CD8-positive, alpha-beta memory T cell (primary cell): ENCODE measurements at regions not wholly inside any gene's neighbourhood (a gene's known extent, or its start where the extent isn't known, plus 50 kb on each side); places are given as distances from the start of the nearest gene placed in this dataset.

Experiments
- CTCF ChIA-PET: fragments of 350-600 bp; sonication (Branson Sonifier 250); formaldehyde crosslinking; loops from one replicate; lab custom pipeline; 2021; ENCODE audit warnings: antibody characterized with exemption; lab: Charles Lee
- POLR2A ChIA-PET: fragments of 350-600 bp; sonication (Branson Sonifier 250); formaldehyde crosslinking; loops from one replicate; lab custom pipeline; 2021; ENCODE audit warnings: antibody characterized with exemption; lab: Charles Lee
- DNase-seq, 5 donors: peaks; one replicate each; pipeline versions ENCODE4 v3.0.0 to v3.0.0-alpha.2; 2020 to 2022; ENCODE audit warnings: mixed read lengths in 1 of 5
- H3K27ac ChIP-seq: one replicate; pipeline ENCODE4 v1.7.0; 2013; ENCODE audit warnings: low read depth, mild to moderate bottlenecking, low read length, moderate library complexity
- H3K27me3 ChIP-seq: 2 replicates; pipeline ENCODE4 v1.7.0; 2013; ENCODE audit warnings: low read length, mild to moderate bottlenecking; ENCODE audit not compliant: insufficient read depth, poor library complexity, severe bottlenecking
- H3K36me3 ChIP-seq: 2 replicates; pipeline ENCODE4 v1.7.0; 2013; ENCODE audit warnings: mild to moderate bottlenecking, low read length, moderate library complexity; ENCODE audit not compliant: insufficient read depth
- H3K4me1 ChIP-seq: 2 replicates; pipeline ENCODE4 v1.7.0; 2013; ENCODE audit warnings: mild to moderate bottlenecking, low read length, moderate library complexity; ENCODE audit not compliant: insufficient read depth
- H3K4me3 ChIP-seq: 2 replicates; pipeline ENCODE4 v1.7.0; 2013; ENCODE audit warnings: mild to moderate bottlenecking, low read length
- H3K9me3 ChIP-seq: 2 replicates; pipeline ENCODE4 v1.7.0; 2013; ENCODE audit warnings: mild to moderate bottlenecking, low read length
- H3K27ac Mint-ChIP-seq, 8 donors: one replicate each; pipeline ENCODE4 v1.8.0; 2020 to 2021; ENCODE audit warnings: mixed read lengths in 8 of 8, mild to moderate bottlenecking in 6 of 8, inconsistent platforms in 3 of 8, moderate library complexity in 3 of 8
- H3K27me3 Mint-ChIP-seq, 2 donors: one replicate each; pipeline ENCODE4 v1.8.0; 2020 to 2021; ENCODE audit warnings: mixed read lengths in 2 of 2, mild to moderate bottlenecking in 1 of 2, moderate library complexity in 1 of 2
- H3K36me3 Mint-ChIP-seq, 3 donors: one replicate each; pipeline ENCODE4 v1.8.0; 2020 to 2021; ENCODE audit warnings: mixed read lengths in 3 of 3, inconsistent platforms in 1 of 3, mild to moderate bottlenecking in 1 of 3
- H3K4me1 Mint-ChIP-seq, 3 donors: one replicate each; pipeline ENCODE4 v1.8.0; 2020 to 2021; ENCODE audit warnings: mixed read lengths in 3 of 3, inconsistent platforms in 1 of 3, mild to moderate bottlenecking in 1 of 3
- H3K4me3 Mint-ChIP-seq, 7 donors: one replicate each; pipeline ENCODE4 v1.8.0; 2020 to 2021; ENCODE audit warnings: mixed read lengths in 7 of 7, mild to moderate bottlenecking in 6 of 7, moderate library complexity in 4 of 7, inconsistent platforms in 2 of 7
- H3K9me3 Mint-ChIP-seq, 5 donors: one replicate each; pipeline ENCODE4 v1.8.0; 2020 to 2022; ENCODE audit warnings: mixed read lengths in 5 of 5, mild to moderate bottlenecking in 3 of 5, moderate library complexity in 2 of 5, inconsistent platforms in 1 of 5

GRCh38 chr5:112563169-112563826, 144.2 kb upstream of the EPB41L4A start:
- H3K36me3 ChIP-seq, result no peaks in the 10 kb centered on the region
- Mint-ChIP-seq H3K36me3 (peaks cover 0 to 10% (median 0%) of the 10 kb centered on the region in 3 donors), H3K27ac (no peak overlapping the region), H3K4me3 (no peak overlapping the region), H3K9me3 (peaks cover 7 to 18% (median 12%) of the 10 kb centered on the region in 5 donors), H3K4me1 (no peaks in the 10 kb centered on the region), H3K27me3 (peaks cover 4 to 15% of the 10 kb centered on the region in 2 donors)
- no peak overlapping the region for H3K27ac ChIP-seq
- no peaks in the 10 kb centered on the region for H3K4me1 ChIP-seq
- no peaks in the 10 kb centered on the region for H3K9me3 ChIP-seq
- POLR2A ChIA-PET, result no interaction called here
- H3K4me3 ChIP-seq, result no peak overlapping the region
- H3K27me3 ChIP-seq, result no peaks in the 10 kb centered on the region
- no peak for DNase-seq
- CTCF ChIA-PET, result no interaction called here

DNA sequence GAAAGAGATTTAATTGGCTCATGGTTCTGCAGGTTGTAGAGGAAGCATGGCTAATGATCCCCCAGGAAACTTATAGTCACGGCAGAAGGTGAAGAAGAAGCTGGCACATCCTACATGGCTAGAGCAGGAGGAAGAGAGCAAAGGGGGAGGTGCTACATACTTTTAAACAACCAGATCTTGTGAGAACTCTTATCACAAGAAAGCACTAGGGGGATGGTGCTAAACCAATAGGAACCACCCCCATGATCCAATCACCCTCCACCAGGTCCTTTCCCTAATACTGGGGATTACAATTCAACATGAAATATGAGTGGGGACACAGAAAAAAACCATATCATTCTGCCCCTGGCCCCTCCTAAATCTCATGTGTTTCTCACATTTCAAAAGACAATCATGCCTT, 147.2 kb upstream of the EPB41L4A start:
- CTCF ChIA-PET, result no interaction called here
- Histone ChIP-seq H3K9me3 (no peaks in the 10 kb centered on the region), H3K4me1 (no peaks in the 10 kb centered on the region), H3K27me3 (no peaks in the 10 kb centered on the region), H3K36me3 (no peaks in the 10 kb centered on the region), H3K4me3 (no peak overlapping the region), H3K27ac (no peak overlapping the region)
- Mint-ChIP-seq H3K27ac (no peak overlapping the region), H3K9me3 (peaks cover 7 to 18% (median 12%) of the 10 kb centered on the region in 5 donors), H3K4me1 (no peaks in the 10 kb centered on the region), H3K27me3 (peaks cover 6 to 10% of the 10 kb centered on the region in 2 donors), H3K36me3 (peaks cover 0 to 10% (median 0%) of the 10 kb centered on the region in 3 donors), H3K4me3 (no peak overlapping the region)
- POLR2A ChIA-PET, result no interaction called here
- DNase-seq, result no peak

- no peak overlapping the region for H3K27ac ChIP-seq
- no peaks in the 10 kb centered on the region for H3K4me1 ChIP-seq
- no peak for DNase-seq
- H3K4me3 Mint-ChIP-seq, result no peak overlapping the region
- POLR2A ChIA-PET, result no interaction called here
- H3K36me3 Mint-ChIP-seq, result no peaks in the 10 kb centered on the region
- H3K27me3 ChIP-seq, result no peaks in the 10 kb centered on the region
- CTCF ChIA-PET, result no interaction called here
- H3K27ac Mint-ChIP-seq, result no peak overlapping the region
- H3K9me3 Mint-ChIP-seq, result peaks cover 0 to 7% (median 4%) of the 10 kb centered on the region in 5 donors
- H3K4me1 Mint-ChIP-seq, result no peaks in the 10 kb centered on the region
- no peaks in the 10 kb centered on the region for H3K36me3 ChIP-seq
- H3K4me3 ChIP-seq, result no peak overlapping the region
- H3K9me3 ChIP-seq, result no peaks in the 10 kb centered on the region
- peaks cover 5 to 17% of the 10 kb centered on the region in 2 donors for H3K27me3 Mint-ChIP-seq
These were observed 150.5 kb upstream of the EPB41L4A start for GRCh38 chr5:112569596-112569995.

- H3K4me1 Mint-ChIP-seq, result no peaks in the 10 kb centered on the region
- no peak overlapping the region for H3K4me3 ChIP-seq
- H3K27ac ChIP-seq, result no peak overlapping the region
- CTCF ChIA-PET, result no interaction called here
- H3K4me3 Mint-ChIP-seq, result no peak overlapping the region
- H3K36me3 Mint-ChIP-seq, result no peaks in the 10 kb centered on the region
- no peaks in the 10 kb centered on the region for H3K9me3 Mint-ChIP-seq
- H3K27me3 ChIP-seq, result no peaks in the 10 kb centered on the region
- H3K9me3 ChIP-seq, result no peaks in the 10 kb centered on the region
- POLR2A ChIA-PET, result interaction anchor here (1.1 kb wide), 1 partner anchor 8 kb away, joined by 3 read pairs; no protein-coding TSS in a partner anchor
- no peak for DNase-seq
- no peaks in the 10 kb centered on the region for H3K36me3 ChIP-seq
- H3K4me1 ChIP-seq, result no peaks in the 10 kb centered on the region
- no peak overlapping the region for H3K27ac Mint-ChIP-seq
- peaks cover 7 to 18% of the 10 kb centered on the region in 2 donors for H3K27me3 Mint-ChIP-seq
These were observed 151.8 kb upstream of the EPB41L4A start for GRCh38 chr5:112570708-112571444.

DNA sequence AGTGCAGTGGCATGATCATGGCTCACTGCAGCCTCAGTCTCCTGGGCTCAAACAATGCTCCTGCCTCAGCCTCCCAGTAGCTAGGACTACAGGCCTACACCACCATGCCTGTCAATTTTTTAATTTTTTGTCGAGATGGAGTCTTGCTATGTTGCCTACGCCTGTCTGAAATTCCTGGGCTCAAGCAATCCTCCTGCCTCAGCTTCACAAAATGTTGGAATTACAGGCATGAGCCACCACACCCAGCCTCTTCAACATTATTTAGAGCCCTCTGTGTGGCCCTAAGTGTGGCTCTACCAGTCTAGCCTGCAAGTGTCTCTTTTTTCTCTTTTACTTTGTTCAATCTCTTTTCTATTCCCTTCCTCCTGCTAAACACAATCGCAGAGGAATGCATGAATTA, 154.4 kb upstream of the EPB41L4A start:
- H3K36me3 Mint-ChIP-seq, result no peaks in the 10 kb centered on the region
- ChIA-PET POLR2A (no interaction called here), CTCF (interaction anchor here (1.7 kb wide), 1 partner anchor 12 kb away, joined by 3 read pairs; no protein-coding TSS in a partner anchor)
- no peak overlapping the region for H3K4me3 Mint-ChIP-seq
- H3K4me1 Mint-ChIP-seq, result no peaks in the 10 kb centered on the region
- Histone ChIP-seq H3K4me3 (no peak overlapping the region), H3K9me3 (no peaks in the 10 kb centered on the region), H3K27ac (no peak overlapping the region), H3K27me3 (no peaks in the 10 kb centered on the region), H3K36me3 (no peaks in the 10 kb centered on the region), H3K4me1 (no peaks in the 10 kb centered on the region)
- peaks cover 6 to 19% of the 10 kb centered on the region in 2 donors for H3K27me3 Mint-ChIP-seq
- no peak overlapping the region for H3K27ac Mint-ChIP-seq
- no peaks in the 10 kb centered on the region for H3K9me3 Mint-ChIP-seq
- DNase-seq, result no peak

- H3K36me3 Mint-ChIP-seq, result no peaks in the 10 kb centered on the region
- H3K27me3 ChIP-seq, result no peaks in the 10 kb centered on the region
- H3K27me3 Mint-ChIP-seq, result peaks cover 8 to 19% of the 10 kb centered on the region in 2 donors
- no peak overlapping the region for H3K27ac Mint-ChIP-seq
- ChIA-PET CTCF (interaction anchor here (1.7 kb wide), 1 partner anchor 11 kb away, joined by 3 read pairs; no protein-coding TSS in a partner anchor), POLR2A (no interaction called here)
- no peaks in the 10 kb centered on the region for H3K9me3 ChIP-seq
- DNase-seq, result no peak
- H3K4me1 ChIP-seq, result no peaks in the 10 kb centered on the region
- no peak overlapping the region for H3K27ac ChIP-seq
- H3K9me3 Mint-ChIP-seq, result no peaks in the 10 kb centered on the region
- H3K4me1 Mint-ChIP-seq, result no peaks in the 10 kb centered on the region
- no peak overlapping the region for H3K4me3 ChIP-seq
- no peaks in the 10 kb centered on the region for H3K36me3 ChIP-seq
- no peak overlapping the region for H3K4me3 Mint-ChIP-seq
These were observed 155.5 kb upstream of the EPB41L4A start for GRCh38 chr5:112574536-112574935.

GRCh38 chr5:112576298-112576925, 157.3 kb upstream of the EPB41L4A start:
- H3K4me1 Mint-ChIP-seq, result no peaks in the 10 kb centered on the region
- H3K27me3 Mint-ChIP-seq, result peaks cover 5 to 19% of the 10 kb centered on the region in 2 donors
- no peak for DNase-seq
- Histone ChIP-seq H3K9me3 (no peaks in the 10 kb centered on the region), H3K4me3 (no peak overlapping the region), H3K27me3 (no peaks in the 10 kb centered on the region), H3K27ac (no peak overlapping the region), H3K4me1 (no peaks in the 10 kb centered on the region), H3K36me3 (no peaks in the 10 kb centered on the region)
- H3K4me3 Mint-ChIP-seq, result no peak overlapping the region
- ChIA-PET CTCF (no interaction called here), POLR2A (no interaction called here)
- H3K27ac Mint-ChIP-seq, result no peak overlapping the region
- no peaks in the 10 kb centered on the region for H3K9me3 Mint-ChIP-seq
- no peaks in the 10 kb centered on the region for H3K36me3 Mint-ChIP-seq
